Left lung (tissue), 4 donors: ENCODE measurements at regions not wholly inside any gene's neighbourhood (a gene's known extent, or its start where the extent isn't known, plus 50 kb on each side); places are given as distances from the start of the nearest gene placed in this dataset.
A peak's percentile ranks its signal among the peaks of the same experiment; 100 is the strongest.

Experiments
- ATAC-seq: fragments of 200-7000 bp; cut with Tn5 transposase; one replicate; pipeline ENCODE4 v1.9.1; 2020; ENCODE audit warnings: moderate library complexity
- DNase-seq, 4 donors: peaks; one replicate each; pipeline ENCODE4 v3.0.0-alpha.2; 2013 to 2020
- H3K27ac ChIP-seq, 2 donors: fragments of 200-600 bp; sonication (generic) in 1 of 2; one replicate each; pipeline versions ENCODE4 v1.5.0 to v1.8.0; 2020 to 2021
- H3K27me3 ChIP-seq, 2 donors: fragments of 200-600 bp; sonication (generic) in 1 of 2; one replicate each; pipeline versions ENCODE4 v1.5.0 to v1.8.0; 2020 to 2021
- H3K36me3 ChIP-seq, 2 donors: fragments of 200-600 bp; sonication (generic) in 1 of 2; one replicate each; pipeline versions ENCODE4 v1.5.0 to v1.8.0; 2020 to 2021
- H3K4me1 ChIP-seq, 2 donors: fragments of 200-600 bp; one replicate each; pipeline ENCODE4 v1.8.0; 2021
- H3K4me3 ChIP-seq, 2 donors: fragments of 200-600 bp; sonication (generic) in 1 of 2; one replicate each; pipeline versions ENCODE4 v1.5.0 to v1.8.0; 2020 to 2021; ENCODE audit warnings: mild to moderate bottlenecking in 1 of 2
- H3K9me3 ChIP-seq, 2 donors: fragments of 200-600 bp; sonication (generic) in 1 of 2; one replicate each; pipeline versions ENCODE4 v1.5.0 to v1.8.0; 2020 to 2021
- intact Hi-C, 2 donors: fragments of 100-400 bp; cut with DNase I; formaldehyde crosslinking; loops; one replicate each; pipeline versions ENCODE4 v1.11.2 to v1.14.2; 2022
- TF ChIP-seq, protein P1 (sequence below), 2 donors: fragments of 200-600 bp; sonication (generic) in 1 of 2; IDR thresholded peaks; one replicate each; pipeline versions ENCODE4 v1.5.0 to v1.8.0; 2021; ENCODE audit warnings: antibody characterized with exemption in 2 of 2
- donor health status: DM: no; HTN: yes; CAD: no.
- donor health status: DM: no; HTN: no; CAD: no.

DNA sequence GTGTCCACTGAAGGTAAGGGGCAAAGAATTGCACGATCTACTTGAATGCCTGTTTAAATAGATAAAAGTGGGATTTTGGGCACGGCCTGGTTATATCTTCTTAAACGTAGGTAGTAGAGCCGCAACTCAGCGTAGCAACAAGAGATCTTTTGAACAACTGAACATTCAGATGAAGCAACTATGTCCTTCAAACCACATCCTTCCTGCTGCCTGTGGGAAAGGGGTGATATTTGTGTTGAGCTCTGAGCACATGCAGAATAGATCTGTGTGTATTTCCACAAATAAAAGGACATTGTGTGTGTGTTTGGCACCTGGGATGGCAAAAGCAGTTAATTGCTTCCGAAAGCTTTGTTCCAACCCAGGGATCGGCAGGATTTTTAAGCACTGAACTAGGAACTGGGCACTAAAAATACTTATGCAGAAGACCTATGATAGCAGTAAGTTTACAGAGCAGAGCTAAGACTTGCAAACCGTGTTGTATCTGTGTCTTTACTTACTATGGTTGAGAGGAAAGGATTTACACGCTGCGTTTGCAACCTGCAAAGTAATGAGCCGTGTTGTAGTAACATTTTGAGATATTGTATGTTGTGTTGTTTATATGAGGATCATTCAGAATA lies 333.4 kb downstream of the CHRM3 start:
- TF ChIP-seq, protein P1, sequence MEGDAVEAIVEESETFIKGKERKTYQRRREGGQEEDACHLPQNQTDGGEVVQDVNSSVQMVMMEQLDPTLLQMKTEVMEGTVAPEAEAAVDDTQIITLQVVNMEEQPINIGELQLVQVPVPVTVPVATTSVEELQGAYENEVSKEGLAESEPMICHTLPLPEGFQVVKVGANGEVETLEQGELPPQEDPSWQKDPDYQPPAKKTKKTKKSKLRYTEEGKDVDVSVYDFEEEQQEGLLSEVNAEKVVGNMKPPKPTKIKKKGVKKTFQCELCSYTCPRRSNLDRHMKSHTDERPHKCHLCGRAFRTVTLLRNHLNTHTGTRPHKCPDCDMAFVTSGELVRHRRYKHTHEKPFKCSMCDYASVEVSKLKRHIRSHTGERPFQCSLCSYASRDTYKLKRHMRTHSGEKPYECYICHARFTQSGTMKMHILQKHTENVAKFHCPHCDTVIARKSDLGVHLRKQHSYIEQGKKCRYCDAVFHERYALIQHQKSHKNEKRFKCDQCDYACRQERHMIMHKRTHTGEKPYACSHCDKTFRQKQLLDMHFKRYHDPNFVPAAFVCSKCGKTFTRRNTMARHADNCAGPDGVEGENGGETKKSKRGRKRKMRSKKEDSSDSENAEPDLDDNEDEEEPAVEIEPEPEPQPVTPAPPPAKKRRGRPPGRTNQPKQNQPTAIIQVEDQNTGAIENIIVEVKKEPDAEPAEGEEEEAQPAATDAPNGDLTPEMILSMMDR (IDR thresholded peaks at IDR 0.05), result no peak
- ATAC-seq, result no peak
- intact Hi-C loops, result no loop called here
- Histone ChIP-seq H3K27ac (peak overlapping the region in 1 of 2 donors; percentile 35), H3K36me3 (no peaks in the 10 kb centered on the region), H3K4me1 (peaks cover 0 to 21% of the 10 kb centered on the region in 2 donors), H3K27me3 (no peaks in the 10 kb centered on the region), H3K4me3 (peak overlapping the region in 1 of 2 donors; percentile 2), H3K9me3 (no peaks in the 10 kb centered on the region)
- no peak for DNase-seq

DNA sequence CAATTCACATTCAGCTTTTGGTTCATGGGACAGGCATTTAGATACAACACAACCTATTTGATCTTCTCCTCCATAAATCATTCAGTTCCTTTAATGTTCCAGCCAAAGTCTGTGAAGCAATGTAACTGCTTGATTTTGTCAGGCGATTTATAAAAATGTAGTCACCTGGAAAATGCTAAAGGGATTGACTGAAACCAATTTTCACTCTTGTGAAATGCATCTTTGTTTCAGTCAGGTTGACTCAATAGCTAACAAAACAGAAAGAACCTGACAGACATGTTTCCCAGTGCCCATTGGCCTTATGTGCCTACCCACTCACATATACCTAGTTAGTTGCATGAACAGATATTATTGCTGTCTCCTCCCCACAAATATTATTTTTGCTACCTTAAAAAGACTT lies 335.7 kb downstream of the CHRM3 start:
- no peaks in the 10 kb centered on the region for H3K27me3 ChIP-seq
- H3K9me3 ChIP-seq, result no peaks in the 10 kb centered on the region
- no peak overlapping the region for H3K4me3 ChIP-seq
- H3K36me3 ChIP-seq, result no peaks in the 10 kb centered on the region
- TF ChIP-seq, protein P1 (IDR thresholded peaks at IDR 0.05), result no peak
- ATAC-seq (no peak), DNase-seq (no peak)
- peaks cover 0 to 21% of the 10 kb centered on the region in 2 donors for H3K4me1 ChIP-seq
- intact Hi-C loops, result no loop called here
- no peak overlapping the region for H3K27ac ChIP-seq

DNA sequence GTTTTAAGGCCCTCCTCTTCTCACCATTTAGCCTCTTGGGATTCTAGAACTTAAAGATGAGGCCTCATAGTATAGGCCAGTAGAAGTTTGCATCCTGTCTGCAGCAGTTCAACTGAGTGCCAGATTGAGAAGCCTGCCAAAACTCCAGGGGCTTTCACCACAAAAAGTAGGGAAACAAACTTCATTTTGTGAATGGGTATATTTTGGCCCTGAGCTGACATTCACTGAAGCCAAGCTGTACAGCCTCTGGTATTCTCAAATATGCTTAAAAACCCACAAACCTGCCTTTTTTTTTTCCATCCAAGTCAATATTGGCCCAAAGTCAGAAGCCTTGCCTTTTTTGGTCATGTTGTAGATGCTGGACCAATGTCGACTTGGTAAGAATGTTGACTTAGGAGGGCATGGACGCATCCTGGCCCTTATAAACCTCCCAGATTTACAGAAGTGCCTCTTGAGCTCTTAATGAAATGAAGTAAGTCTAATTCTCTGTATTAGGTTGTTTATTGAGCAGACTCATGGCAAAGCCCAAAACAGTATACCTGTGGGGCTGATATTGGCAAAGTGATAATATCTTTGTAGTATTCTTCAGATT lies 337.5 kb downstream of the CHRM3 start:
- Histone ChIP-seq H3K4me1 (peaks cover 0 to 10% of the 10 kb centered on the region in 2 donors), H3K9me3 (no peaks in the 10 kb centered on the region), H3K36me3 (no peaks in the 10 kb centered on the region), H3K4me3 (no peak overlapping the region), H3K27me3 (no peaks in the 10 kb centered on the region), H3K27ac (no peak overlapping the region)
- intact Hi-C loops, result no loop called here
- TF ChIP-seq, protein P1 (IDR thresholded peaks at IDR 0.05), result no peak
- no peak for DNase-seq
- ATAC-seq, result peak; percentile 87

DNA sequence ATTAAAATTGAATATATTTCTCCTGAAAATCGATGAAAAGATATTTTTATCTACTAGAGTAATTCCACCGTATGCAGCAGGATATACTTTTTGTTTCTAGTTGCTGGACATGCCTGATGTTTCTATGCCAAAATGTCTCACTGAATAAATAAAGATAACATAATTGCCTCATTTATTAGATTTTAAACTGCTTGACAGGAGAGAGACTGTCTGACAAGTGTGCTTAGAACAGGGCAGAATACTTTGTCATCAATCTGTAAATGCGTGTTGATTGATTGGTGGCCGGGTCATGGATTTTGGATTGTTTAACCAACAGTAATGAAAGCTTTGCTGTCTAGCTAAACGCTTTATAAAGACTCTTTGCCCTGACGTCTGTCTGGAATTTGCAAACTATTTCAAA lies 339.0 kb downstream of the CHRM3 start:
- H3K4me3 ChIP-seq, result no peak overlapping the region
- no peaks in the 10 kb centered on the region for H3K27me3 ChIP-seq
- no peaks in the 10 kb centered on the region for H3K36me3 ChIP-seq
- no peak overlapping the region for H3K27ac ChIP-seq
- TF ChIP-seq, protein P1 (IDR thresholded peaks at IDR 0.05), result no peak
- ATAC-seq, result no peak
- intact Hi-C loops, result no loop called here
- no peak for DNase-seq
- H3K4me1 ChIP-seq, result no peaks in the 10 kb centered on the region
- no peaks in the 10 kb centered on the region for H3K9me3 ChIP-seq

DNA sequence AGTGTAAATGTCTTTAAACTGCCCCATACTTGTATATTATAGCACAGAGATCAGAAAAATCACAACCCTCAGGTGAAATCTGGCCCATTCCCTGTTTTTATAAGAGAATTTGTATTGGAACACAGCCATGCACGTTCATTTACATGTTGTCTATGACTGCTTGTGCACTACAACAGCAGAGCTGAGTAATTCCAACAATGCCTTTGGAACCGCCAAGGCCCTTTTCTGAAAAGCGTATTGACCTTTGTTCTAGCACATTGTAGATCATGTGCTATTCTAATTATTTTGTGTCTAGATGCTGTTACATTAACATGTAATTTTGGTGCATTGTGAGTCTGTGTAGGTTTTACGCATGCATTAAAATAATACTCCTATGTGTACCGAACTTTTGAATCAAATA lies 339.6 kb downstream of the CHRM3 start:
- DNase-seq, result no peak

More for the DNA sequence above, 339.6 kb downstream of the CHRM3 start:
- no peaks in the 10 kb centered on the region for H3K4me1 ChIP-seq
- no peaks in the 10 kb centered on the region for H3K27me3 ChIP-seq
- no peaks in the 10 kb centered on the region for H3K36me3 ChIP-seq
- intact Hi-C loops, result no loop called here
- no peaks in the 10 kb centered on the region for H3K9me3 ChIP-seq
- ATAC-seq, result no peak
- no peak overlapping the region for H3K4me3 ChIP-seq
- TF ChIP-seq, protein P1 (IDR thresholded peaks at IDR 0.05), result no peak
- H3K27ac ChIP-seq, result no peak overlapping the region
